GM18909 (cell line): ENCODE measurements at regions not wholly inside any gene's neighbourhood (a gene's known extent, or its start where the extent isn't known, plus 50 kb on each side); places are given as distances from the start of the nearest gene placed in this dataset.

ENCODE experiments used
- ATAC-seq: cut with Tn5 transposase; IDR thresholded peaks from one replicate; pipeline ENCODE4 v1.9.1; 2021; ENCODE audit warnings: mild to moderate bottlenecking; ENCODE audit not compliant: unreplicated experiment, poor library complexity

GRCh38 chr2:125681576-125681975 lies 974.4 kb upstream of the GYPC start:
- no peak for ATAC-seq

GRCh38 chr2:125681976-125682805 lies 973.8 kb upstream of the GYPC start:
- no peak for ATAC-seq

GRCh38 chr2:125684256-125684655 lies 971.7 kb upstream of the GYPC start:
- ATAC-seq = no peak

- no peak for ATAC-seq
Measured at GRCh38 chr2:125684932-125685331, 971.0 kb upstream of the GYPC start.

- no peak for ATAC-seq
Measured at GRCh38 chr2:125696560-125696959, 959.4 kb upstream of the GYPC start.

- ATAC-seq = no peak
Measured at GRCh38 chr2:125698280-125698679, 957.7 kb upstream of the GYPC start.

GRCh38 chr2:125701070-125701469 lies 954.9 kb upstream of the GYPC start:
- ATAC-seq = no peak

GRCh38 chr2:125707611-125708010 lies 948.3 kb upstream of the GYPC start:
- no peak for ATAC-seq

GRCh38 chr2:125710561-125710960 lies 945.4 kb upstream of the GYPC start:
- no peak for ATAC-seq

GRCh38 chr2:125711075-125711474 lies 944.9 kb upstream of the GYPC start:
- ATAC-seq = no peak

GRCh38 chr2:125713533-125713932 lies 942.4 kb upstream of the GYPC start:
- no peak for ATAC-seq

- ATAC-seq = no peak
Measured at GRCh38 chr2:125721072-125721721, 934.8 kb upstream of the GYPC start.

GRCh38 chr2:125730921-125731320 lies 925.0 kb upstream of the GYPC start:
- ATAC-seq = no peak

- ATAC-seq = no peak
Measured at GRCh38 chr2:125736306-125736705, 919.7 kb upstream of the GYPC start.

- ATAC-seq = no peak
Measured at GRCh38 chr2:125745514-125745913, 910.4 kb upstream of the GYPC start.

- ATAC-seq = no peak
Measured at GRCh38 chr2:125746321-125747164, 909.4 kb upstream of the GYPC start.

- no peak for ATAC-seq
Measured at GRCh38 chr2:125747165-125747425, 908.9 kb upstream of the GYPC start.

- ATAC-seq = no peak
Measured at GRCh38 chr2:125756431-125756830, 899.5 kb upstream of the GYPC start.

- no peak for ATAC-seq
Measured at GRCh38 chr2:125796784-125797183, 859.2 kb upstream of the GYPC start.

GRCh38 chr2:125797192-125797591 lies 858.8 kb upstream of the GYPC start:
- no peak for ATAC-seq

GRCh38 chr2:125822746-125823145 lies 833.2 kb upstream of the GYPC start:
- ATAC-seq = no peak
